GM23338 (cell line): ENCODE measurements at regions not wholly inside any gene's neighbourhood (a gene's known extent, or its start where the extent isn't known, plus 50 kb on each side); places are given as distances from the start of the nearest gene placed in this dataset.

Source experiments
- ATAC-seq: fragments of 200-7000 bp; cut with Tn5 transposase; 3 replicates; pipeline ENCODE4 v1.9.1; 2020
- DNase-seq: peaks from one replicate; pipeline ENCODE4 v3.0.0-alpha.2; 2015; ENCODE audit warnings: low spot score
- H2AFZ ChIP-seq: fragments of 200-600 bp; sonication (generic); 2 replicates; pipeline ENCODE4 v1.8.0; 2016; ENCODE audit warnings: antibody characterized with exemption, mild to moderate bottlenecking, moderate library complexity
- H3F3A ChIP-seq: fragments of 200-600 bp; sonication (generic); replicated peaks from 2 replicates; pipeline ENCODE4 v1.8.0; 2017; ENCODE audit warnings: antibody characterized with exemption, mixed run types, low read depth
- H3K27ac ChIP-seq: fragments of 200-600 bp; sonication (generic); 2 replicates; pipeline ENCODE4 v1.6.1; 2016; ENCODE audit warnings: low read depth
- H3K27me3 ChIP-seq: fragments of 200-600 bp; sonication (generic); 2 replicates; pipeline ENCODE4 v1.8.0; 2016; ENCODE audit warnings: mild to moderate bottlenecking, mixed run types, moderate library complexity; ENCODE audit not compliant: insufficient read depth
- H3K36me3 ChIP-seq: fragments of 200-600 bp; sonication (generic); 2 replicates; pipeline ENCODE4 v1.8.0; 2016; ENCODE audit warnings: mild to moderate bottlenecking; ENCODE audit not compliant: insufficient read depth
- H3K4me1 ChIP-seq: fragments of 200-600 bp; sonication (generic); 2 replicates; pipeline ENCODE4 v1.8.0; 2016; ENCODE audit warnings: mild to moderate bottlenecking, moderate library complexity; ENCODE audit not compliant: insufficient read depth
- H3K4me2 ChIP-seq: fragments of 200-600 bp; sonication (generic); 2 replicates; pipeline ENCODE4 v1.7.1; 2017; ENCODE audit warnings: mixed run types
- H3K4me3 ChIP-seq: fragments of 200-600 bp; sonication (generic); 2 replicates; pipeline ENCODE4 v1.6.1; 2016; ENCODE audit warnings: mixed run types
- H3K79me2 ChIP-seq: fragments of 200-600 bp; sonication (generic); replicated peaks from 2 replicates; pipeline ENCODE4 v1.8.0; 2017; ENCODE audit warnings: mild to moderate bottlenecking; ENCODE audit not compliant: insufficient read depth
- H3K9me2 ChIP-seq: fragments of 200-600 bp; sonication (generic); 2 replicates; pipeline ENCODE4 v1.8.0; 2017; ENCODE audit not compliant: insufficient read depth
- H4K20me1 ChIP-seq: fragments of 200-600 bp; sonication (generic); replicated peaks from 2 replicates; pipeline ENCODE4 v1.8.0; 2017; ENCODE audit warnings: mild to moderate bottlenecking; ENCODE audit not compliant: insufficient read depth
- H3K27ac Mint-ChIP-seq: 2 replicates; pipeline ENCODE4 v1.8.0; 2020; ENCODE audit warnings: inconsistent platforms, mild to moderate bottlenecking, moderate library complexity, mixed read lengths
- H3K27me3 Mint-ChIP-seq: 3 replicates; pipeline ENCODE4 v1.8.0; 2022; ENCODE audit warnings: low read depth, mild to moderate bottlenecking, moderate library complexity, mixed read lengths, inconsistent platforms; ENCODE audit not compliant: insufficient read depth, poor library complexity
- H3K36me3 Mint-ChIP-seq: 3 replicates; pipeline ENCODE4 v1.8.0; 2021; ENCODE audit warnings: low read depth, mild to moderate bottlenecking, inconsistent platforms, moderate library complexity, mixed read lengths
- H3K4me1 Mint-ChIP-seq: 3 replicates; pipeline ENCODE4 v1.8.0; 2020; ENCODE audit warnings: mild to moderate bottlenecking, inconsistent platforms, mixed read lengths
- H3K4me3 Mint-ChIP-seq: 3 replicates; pipeline ENCODE4 v1.8.0; 2021; ENCODE audit warnings: moderate library complexity, mild to moderate bottlenecking, inconsistent platforms, mixed read lengths
- H3K9me3 Mint-ChIP-seq: 3 replicates; pipeline ENCODE4 v1.8.0; 2020; ENCODE audit warnings: moderate library complexity, mild to moderate bottlenecking, inconsistent platforms, mixed read lengths
- CREB1 ChIP-seq: fragments of 250-450 bp; sonication (Bioruptor Pico); IDR thresholded peaks from 2 replicates; pipeline ENCODE4 v1.5.0; 2020; ENCODE audit warnings: low read depth, mild to moderate bottlenecking, moderate library complexity
- CTCF ChIP-seq, 2 experiments: fragments of 200-600 bp in 1 of 2; sonication (generic) in 1 of 2; conservative IDR thresholded peaks; 2 replicates each; pipeline versions ENCODE4 v1.5.1 to v1.6.1; 2016 to 2017; ENCODE audit warnings: antibody characterized with exemption in 2 of 2, low read depth in 2 of 2, mild to moderate bottlenecking in 2 of 2, moderate library complexity in 1 of 2
- EZH2 ChIP-seq: fragments of 200-600 bp; sonication (generic); IDR thresholded peaks from one replicate; pipeline ENCODE4 v1.8.0; 2017; ENCODE audit warnings: antibody characterized with exemption, mild to moderate bottlenecking, low read depth; ENCODE audit not compliant: unreplicated experiment
- EZH2phosphoT487 ChIP-seq: fragments of 200-600 bp; sonication (generic); IDR thresholded peaks from one replicate; pipeline ENCODE4 v1.8.1; 2018; ENCODE audit warnings: antibody characterized with exemption; ENCODE audit not compliant: unreplicated experiment
- JUNB ChIP-seq: IDR thresholded peaks from one replicate; pipeline ENCODE4 v1.6.1; 2016; ENCODE audit warnings: antibody characterized with exemption; ENCODE audit not compliant: unreplicated experiment
- POLR2AphosphoS5 ChIP-seq: IDR thresholded peaks from 2 replicates; pipeline ENCODE4 v1.6.1; 2016; ENCODE audit warnings: antibody characterized with exemption, low read depth
- REST ChIP-seq: IDR thresholded peaks from one replicate; pipeline ENCODE4 v1.6.1; 2018; ENCODE audit warnings: antibody characterized with exemption; ENCODE audit not compliant: unreplicated experiment
- ZNF114 ChIP-seq: fragments of 250-450 bp; sonication (Bioruptor Pico); IDR thresholded peaks from 2 replicates; pipeline ENCODE4 v1.5.0; 2020; ENCODE audit warnings: mild to moderate bottlenecking, moderate library complexity
- ZNF331 ChIP-seq: fragments of 250-450 bp; sonication (Bioruptor Pico); IDR thresholded peaks from 2 replicates; pipeline ENCODE4 v1.5.0; 2020; ENCODE audit warnings: low read depth, mild to moderate bottlenecking, moderate library complexity
- ZNF462 ChIP-seq: fragments of 250-450 bp; sonication (Bioruptor Pico); IDR thresholded peaks from 2 replicates; pipeline ENCODE4 v1.5.0; 2020; ENCODE audit warnings: mild to moderate bottlenecking, moderate library complexity

- TF ChIP-seq ZNF462 (no peak), EZH2phosphoT487 (no peak), CREB1 (CRISPR knock-in tag) (no peak), ZNF331 (CRISPR knock-in tag) (no peak), POLR2AphosphoS5 (no peak), JUNB (no peak)
These were observed 126.7 kb upstream of the ZMIZ1 start (continued) for GRCh38 chr10:78942091-78942501.

- Histone ChIP-seq H3K79me2 (no peaks in the 10 kb centered on the region), H4K20me1 (no peaks in the 10 kb centered on the region), H3K36me3 (no peaks in the 10 kb centered on the region), H3K27me3 (no peaks in the 10 kb centered on the region), H2AFZ (no peak overlapping the region), H3K4me3 (no peak overlapping the region), H3K4me1 (no peaks in the 10 kb centered on the region), H3F3A (no peaks in the 10 kb centered on the region), H3K4me2 (no peak overlapping the region), H3K9me2 (no peaks in the 10 kb centered on the region), H3K27ac (no peak overlapping the region)
- no peak for DNase-seq
- no peak overlapping the region for H3K4me3 Mint-ChIP-seq
- TF ChIP-seq CTCF (conservative IDR thresholded peaks at IDR 0.05; ENCODE audit: low read depth in 2 of 2), result no peak
- TF ChIP-seq JUNB, result no peak
- TF ChIP-seq EZH2, result no peak
- no peak for TF ChIP-seq ZNF114 (CRISPR knock-in tag)
- no peak for TF ChIP-seq REST
- no peak for TF ChIP-seq EZH2phosphoT487
- H3K27ac Mint-ChIP-seq, result no peak overlapping the region
- peaks cover 11% of the 10 kb centered on the region for H3K27me3 Mint-ChIP-seq
- peaks cover 15% of the 10 kb centered on the region for H3K9me3 Mint-ChIP-seq
- peaks cover 5% of the 10 kb centered on the region; the same call in 1 of the 3 replicates for H3K36me3 Mint-ChIP-seq
- peaks cover 12% of the 10 kb centered on the region for H3K4me1 Mint-ChIP-seq
- ATAC-seq, result peak; percentile 71
These were observed 123.9 kb upstream of the ZMIZ1 start for GRCh38 chr10:78944723-78945312.
